Dermis microvascular lymphatic vessel endothelial cell (primary cell): ENCODE measurements at regions not wholly inside any gene's neighbourhood (a gene's known extent, or its start where the extent isn't known, plus 50 kb on each side); places are given as distances from the start of the nearest gene placed in this dataset.
"Not testable (repeated sequence)": the region's sequence is repeated elsewhere in the genome, so short reads cannot be mapped to it uniquely, and the experiment has no call there.

Source experiments
- DNase-seq, 2 donors: peaks; one replicate each; pipeline versions ENCODE4 v3.0.0 to v3.0.0-alpha.2; 2010; ENCODE audit warnings: low read depth in 2 of 2

GRCh38 chrX:121851033-121851432, 803.6 kb downstream of the GLUD2 start:
- no peak for DNase-seq

GRCh38 chrX:121853762-121854613, 806.6 kb downstream of the GLUD2 start:
- no peak for DNase-seq

- no peak for DNase-seq
Observed at GRCh38 chrX:121854614-121854911, 807.2 kb downstream of the GLUD2 start.

- DNase-seq: no peak
Observed at GRCh38 chrX:121858867-121859647, 811.6 kb downstream of the GLUD2 start.

- DNase-seq: no peak
Observed at GRCh38 chrX:121863976-121864375, 816.6 kb downstream of the GLUD2 start.

- no peak for DNase-seq
Observed at GRCh38 chrX:121864561-121864960, 817.2 kb downstream of the GLUD2 start.

GRCh38 chrX:121869876-121870477, 822.6 kb downstream of the GLUD2 start:
- no peak for DNase-seq

- DNase-seq: no peak
Observed at GRCh38 chrX:121871122-121871521, 823.7 kb downstream of the GLUD2 start.

GRCh38 chrX:121876305-121876704, 828.9 kb downstream of the GLUD2 start:
- DNase-seq: no peak

GRCh38 chrX:121877337-121877736, 829.9 kb downstream of the GLUD2 start:
- DNase-seq: not testable (repeated sequence)

GRCh38 chrX:121886557-121886956, 839.1 kb downstream of the GLUD2 start:
- DNase-seq: no peak

GRCh38 chrX:121894756-121895155, 847.3 kb downstream of the GLUD2 start:
- DNase-seq: no peak

- DNase-seq: no peak
Observed at GRCh38 chrX:121902463-121902862, 855.1 kb downstream of the GLUD2 start.

GRCh38 chrX:121903961-121904360, 856.6 kb downstream of the GLUD2 start:
- DNase-seq: no peak

- DNase-seq: no peak
Observed at GRCh38 chrX:121921258-121921657, 873.8 kb downstream of the GLUD2 start.

GRCh38 chrX:121931567-121931966, 884.2 kb downstream of the GLUD2 start:
- no peak for DNase-seq

GRCh38 chrX:121932688-121933087, 885.3 kb downstream of the GLUD2 start:
- no peak for DNase-seq

- no peak for DNase-seq
Observed at GRCh38 chrX:121949041-121949760, 901.8 kb downstream of the GLUD2 start.

- no peak for DNase-seq
Observed at GRCh38 chrX:121958886-121959285, 911.5 kb downstream of the GLUD2 start.

GRCh38 chrX:121975671-121976070, 928.3 kb downstream of the GLUD2 start:
- DNase-seq: no peak

GRCh38 chrX:121987163-121987562, 939.8 kb downstream of the GLUD2 start:
- no peak for DNase-seq

GRCh38 chrX:121987835-121988234, 940.4 kb downstream of the GLUD2 start:
- DNase-seq: no peak
